SHP77 treated with DMSO at 0.1 percent for 48 hours (cell line): ENCODE measurements at regions not wholly inside any gene's neighbourhood (a gene's known extent, or its start where the extent isn't known, plus 50 kb on each side); places are given as distances from the start of the nearest gene placed in this dataset.

Experiments used
- DNase-seq: peaks from one replicate; lab custom pipeline; 2025; lab: John Stamatoyannopoulos, UW

GRCh38 chr12:105748806-105749600 lies 389.8 kb downstream of the NUAK1 start:
- no peak for DNase-seq

GRCh38 chr12:105750096-105750495 lies 388.7 kb downstream of the NUAK1 start:
- no peak for DNase-seq

GRCh38 chr12:105754313-105754712 lies 384.4 kb downstream of the NUAK1 start:
- no peak for DNase-seq

- no peak for DNase-seq
Observed at GRCh38 chr12:105756961-105757360, 381.8 kb downstream of the NUAK1 start.

- DNase-seq: no peak
Observed at GRCh38 chr12:105759149-105759548, 379.6 kb downstream of the NUAK1 start.

DNA sequence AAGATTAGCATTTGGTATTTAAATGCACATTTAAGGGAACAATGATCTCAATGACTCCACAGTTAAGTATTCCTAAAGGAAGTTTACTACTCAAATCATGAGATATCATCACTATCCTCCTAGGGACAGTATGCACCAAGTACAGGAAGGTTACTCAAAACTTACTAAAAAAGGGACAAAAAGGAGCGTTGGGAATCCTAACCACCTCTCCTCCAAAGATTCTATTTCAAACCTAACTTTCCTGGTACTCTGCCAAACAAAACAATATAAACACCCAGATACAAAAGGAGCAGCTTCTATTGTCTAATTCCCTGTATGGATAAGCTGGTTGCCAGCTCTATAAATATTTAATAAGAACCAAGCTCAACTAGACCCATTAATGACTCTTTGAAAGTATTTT lies 377.7 kb downstream of the NUAK1 start:
- DNase-seq: no peak

DNA sequence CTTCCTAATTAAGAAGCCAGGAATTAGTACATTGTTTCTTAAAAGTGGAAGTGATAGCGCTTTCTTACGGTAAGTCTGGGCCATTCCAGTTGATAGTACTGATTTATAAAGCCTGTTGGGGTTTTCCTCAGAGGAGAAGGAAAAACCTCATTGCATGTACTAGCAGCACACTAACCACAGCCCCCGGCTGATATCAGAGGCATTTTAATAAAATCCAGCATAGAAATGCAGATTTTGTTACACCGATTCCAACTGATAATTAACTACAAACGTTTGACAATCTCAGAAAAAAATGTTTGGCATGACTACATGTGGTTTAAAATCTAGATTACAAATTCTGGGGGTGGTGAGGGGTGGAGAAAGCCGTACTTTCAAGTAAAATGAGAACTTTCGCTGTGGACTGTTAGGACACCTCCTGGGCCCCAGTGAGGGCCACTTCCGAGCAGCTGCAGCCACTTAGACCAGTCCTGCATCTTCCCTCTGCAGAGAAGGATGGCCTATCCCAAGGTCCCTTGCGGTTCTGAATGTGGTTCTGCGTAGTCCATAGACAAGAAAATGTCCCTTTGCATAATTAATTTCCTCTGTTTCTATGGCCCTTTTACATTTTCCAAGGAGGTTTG lies 374.4 kb downstream of the NUAK1 start:
- no peak for DNase-seq

DNA sequence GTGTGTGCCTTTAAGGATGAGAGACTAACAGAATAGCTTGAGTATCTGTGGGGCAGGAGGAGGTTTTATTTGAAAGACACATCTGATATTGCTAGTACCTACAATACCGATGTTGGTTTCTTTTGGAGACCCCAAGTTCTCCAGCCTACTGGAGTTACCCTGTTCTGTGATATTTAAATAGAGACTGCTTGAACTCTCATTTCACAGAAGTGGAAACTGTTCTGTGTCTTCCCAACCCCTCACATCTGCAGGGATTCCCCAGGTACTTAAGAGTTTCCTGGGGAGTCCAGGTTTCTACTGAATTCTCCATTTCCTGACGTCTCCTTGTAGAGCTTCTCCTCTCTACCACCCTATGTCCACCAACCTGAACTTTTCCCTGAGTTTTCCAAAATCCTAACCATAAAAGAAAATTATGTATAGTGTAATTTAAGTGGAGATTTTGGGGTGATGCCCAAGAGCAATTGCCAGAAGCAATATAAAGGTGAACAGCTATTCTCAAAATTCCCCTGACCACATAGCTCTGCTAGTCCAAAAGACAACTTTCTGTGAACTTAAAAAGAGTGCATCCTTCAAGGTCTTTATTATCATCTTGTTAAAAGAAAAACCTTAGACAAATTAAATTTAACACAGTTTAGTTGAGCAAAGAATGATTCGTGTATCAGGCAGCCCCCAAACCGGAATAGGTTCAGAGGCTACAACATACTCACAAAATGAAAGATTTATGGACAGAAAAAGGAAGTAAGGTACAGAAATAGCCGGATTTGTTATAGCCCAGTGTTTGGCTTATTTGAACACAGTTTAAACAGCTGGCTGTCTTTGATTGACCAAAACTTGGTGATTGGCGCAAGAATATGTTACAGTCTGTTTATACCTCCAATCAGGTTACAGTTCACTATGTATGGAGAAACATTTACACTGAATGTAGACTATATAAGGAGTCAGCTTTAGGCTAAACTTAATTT lies 373.4 kb downstream of the NUAK1 start:
- DNase-seq: no peak

DNA sequence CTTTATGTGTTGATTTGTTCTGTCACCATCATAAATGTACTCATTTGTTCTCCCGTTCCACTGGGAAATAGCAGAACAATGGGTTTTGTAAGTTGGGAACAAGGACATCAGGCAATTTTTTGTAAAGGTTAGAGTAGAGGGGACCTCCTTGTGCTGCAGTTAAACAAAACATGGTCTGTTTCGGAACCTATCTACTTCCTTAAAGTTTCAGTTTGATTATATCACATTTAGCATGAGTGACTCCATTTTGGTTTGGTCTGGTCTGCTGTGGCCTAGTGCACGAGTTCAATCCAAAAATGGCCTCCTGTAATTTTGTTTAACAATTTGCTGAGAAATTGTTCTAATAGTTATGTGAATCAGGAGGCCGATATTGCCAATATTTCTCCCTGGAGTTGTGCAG lies 372.7 kb downstream of the NUAK1 start:
- no peak for DNase-seq

GRCh38 chr12:105769486-105769885 lies 369.3 kb downstream of the NUAK1 start:
- no peak for DNase-seq

DNA sequence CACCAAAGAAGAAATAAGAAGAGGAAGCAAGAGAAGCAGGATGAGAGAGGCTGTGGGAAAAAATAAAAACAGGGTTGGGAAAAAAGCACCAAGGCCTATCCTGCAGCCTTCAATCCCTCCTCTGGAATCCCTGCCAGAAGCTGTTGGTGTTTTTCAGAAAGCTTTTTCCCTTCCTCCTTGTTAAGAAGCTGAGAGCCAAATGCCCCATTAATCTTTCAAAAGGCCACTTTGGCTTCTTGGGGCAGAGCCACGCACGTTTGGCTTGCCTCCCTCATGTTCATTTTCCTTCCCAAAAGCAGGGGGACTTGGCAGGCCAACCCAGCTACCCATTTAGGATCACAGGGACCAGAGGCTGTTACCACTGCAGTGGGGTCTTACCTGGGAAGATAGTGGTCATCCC lies 365.3 kb downstream of the NUAK1 start:
- DNase-seq: no peak

DNA sequence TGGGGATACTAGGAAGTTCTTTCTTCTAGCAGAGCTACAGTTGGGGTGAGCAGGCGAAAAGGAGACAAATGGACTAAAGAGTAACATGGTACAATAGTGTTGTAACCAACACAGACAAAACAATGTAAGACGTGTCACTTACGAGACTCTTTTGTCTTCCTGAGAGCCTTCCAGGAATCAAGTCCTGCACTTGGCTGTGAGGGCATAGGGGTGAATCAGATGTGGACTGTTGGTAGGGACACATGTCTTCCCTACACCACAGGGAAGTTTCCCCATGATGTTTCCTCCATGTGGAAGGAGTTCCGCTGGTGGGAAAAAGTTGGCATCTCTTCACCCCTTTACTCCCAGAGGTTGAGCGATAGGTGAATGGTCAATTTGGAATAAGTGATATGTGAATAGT lies 364.7 kb downstream of the NUAK1 start:
- DNase-seq: no peak

DNA sequence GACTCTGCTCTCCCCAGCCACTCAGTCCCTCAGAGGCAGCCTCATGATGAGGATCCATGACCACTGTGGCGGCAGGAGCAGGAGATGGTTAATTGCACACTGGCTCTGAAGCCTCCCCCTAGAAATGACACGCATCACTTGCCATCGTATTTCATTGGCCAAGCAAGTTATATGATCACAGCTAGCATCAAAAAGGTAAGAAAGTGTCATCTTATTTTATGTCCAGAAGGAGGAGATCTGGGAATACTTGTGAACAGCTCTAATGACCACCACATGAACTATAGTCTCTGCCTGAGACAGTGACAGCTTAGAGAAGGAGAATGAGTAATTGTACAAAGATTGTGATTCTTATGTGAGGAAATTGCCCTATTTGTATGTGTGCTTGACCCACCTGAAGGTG lies 363.4 kb downstream of the NUAK1 start:
- no peak for DNase-seq

DNA sequence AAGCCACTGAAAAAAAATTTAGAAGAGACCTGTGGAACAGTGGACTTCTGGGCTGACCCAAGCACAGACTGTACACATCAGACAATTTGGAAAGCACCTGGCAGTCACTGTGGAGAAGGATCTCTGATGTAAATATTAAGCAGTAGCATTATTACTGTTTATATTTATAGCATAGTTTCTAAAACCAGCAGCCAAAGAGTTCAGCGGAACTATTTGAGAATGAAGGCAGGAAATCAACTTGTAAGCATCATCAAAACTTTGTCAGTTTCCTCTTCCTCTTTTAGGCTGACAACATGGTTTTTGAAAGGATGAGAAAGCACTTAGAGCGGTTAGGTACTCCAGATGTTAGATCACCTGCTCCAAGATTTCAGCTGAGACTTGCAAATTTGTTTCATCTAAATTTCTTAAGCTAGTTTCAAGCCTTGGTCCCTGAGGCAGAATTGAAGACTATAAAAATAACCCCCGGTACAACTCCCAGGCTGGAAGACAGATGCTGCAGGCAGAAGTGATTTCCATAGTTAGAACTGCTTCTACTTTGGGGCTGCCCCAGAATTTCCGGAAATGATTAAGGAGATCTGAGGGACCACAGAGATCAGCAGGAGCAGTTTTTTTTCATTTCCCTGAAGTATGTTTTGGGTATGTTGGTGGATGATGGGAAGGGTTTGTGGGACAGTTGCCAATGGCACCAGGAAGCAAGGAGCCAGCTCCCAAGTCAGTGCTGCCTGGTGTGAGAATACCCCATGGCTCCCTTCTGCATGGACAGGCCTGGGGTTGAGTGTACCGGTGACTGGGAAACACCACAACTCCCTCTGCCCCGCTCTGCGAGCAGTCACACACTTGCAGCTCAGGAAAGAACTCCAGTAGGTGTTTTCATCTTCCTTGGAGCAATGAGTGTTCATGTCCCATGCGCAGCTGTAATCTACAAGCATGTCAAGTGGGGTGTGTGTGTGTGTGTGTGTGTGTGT lies 354.5 kb downstream of the NUAK1 start:
- DNase-seq: no peak

DNA sequence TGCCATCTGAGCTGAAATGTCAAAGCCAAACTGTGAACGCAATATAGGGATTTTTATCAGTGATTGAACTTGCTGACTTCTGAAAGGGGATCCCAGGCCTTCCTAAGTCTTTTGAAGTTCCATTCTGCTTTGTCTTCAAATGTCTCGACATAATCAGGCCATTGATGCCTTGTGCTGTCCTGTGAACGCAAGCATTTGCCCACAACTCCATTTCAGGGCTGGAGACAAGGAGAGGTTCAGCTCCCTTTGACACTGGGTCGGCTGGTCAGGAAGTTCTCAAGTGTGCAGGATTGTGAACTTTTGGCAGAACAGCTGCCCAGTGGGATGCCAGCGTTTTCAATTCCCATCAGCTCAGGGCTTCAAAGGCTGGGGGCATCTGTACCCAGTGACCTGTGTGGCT lies 345.3 kb downstream of the NUAK1 start:
- DNase-seq: no peak

DNA sequence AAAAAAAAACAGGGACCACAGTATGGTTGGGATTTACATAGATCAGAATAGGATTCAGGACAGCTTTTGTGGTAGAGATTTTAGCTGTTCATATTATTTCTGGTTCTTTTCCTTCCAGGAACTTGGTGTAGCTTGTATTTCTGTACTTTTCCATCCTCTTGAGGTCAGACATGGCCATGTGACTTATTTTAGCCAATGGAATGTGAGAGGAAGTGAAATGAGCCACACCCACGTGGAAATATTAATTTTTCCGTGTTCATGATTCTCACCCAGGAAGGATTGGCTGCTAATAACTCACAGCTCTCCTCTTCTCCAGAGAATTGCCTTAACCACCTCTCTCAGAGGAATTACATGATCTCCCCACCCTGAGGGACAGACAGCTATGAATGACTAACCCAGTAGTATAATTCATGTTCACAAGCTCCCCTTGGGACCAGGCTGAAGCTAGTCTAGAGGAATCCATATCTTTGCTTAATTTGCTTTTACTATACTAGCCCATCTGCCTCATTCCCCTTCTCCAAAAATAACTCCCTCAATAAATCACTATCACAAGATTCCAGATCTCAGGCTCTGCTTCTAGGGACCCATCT lies 340.4 kb downstream of the NUAK1 start:
- DNase-seq: no peak

GRCh38 chr12:105799103-105799502 lies 339.7 kb downstream of the NUAK1 start:
- no peak for DNase-seq

DNA sequence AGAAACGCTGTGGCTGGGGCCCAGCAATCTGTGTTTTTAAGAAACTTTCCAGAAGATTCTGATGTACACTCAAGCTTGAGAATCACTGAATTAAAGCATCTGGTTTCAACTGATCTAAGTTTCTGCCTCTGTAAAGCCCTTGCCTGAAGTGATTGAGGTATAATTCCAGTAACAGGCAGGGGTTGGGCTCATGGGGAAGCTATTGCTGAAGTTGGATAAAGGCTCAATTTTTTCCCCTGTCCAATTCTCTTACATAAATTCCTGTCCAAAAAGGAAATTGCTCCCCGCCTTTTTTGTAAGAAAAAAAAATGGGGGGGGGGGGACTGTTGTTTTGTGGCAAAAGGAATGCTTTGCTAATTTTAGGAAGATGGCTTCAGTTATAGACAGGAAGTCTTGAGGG lies 337.4 kb downstream of the NUAK1 start:
- DNase-seq: no peak

- DNase-seq: no peak
Observed at GRCh38 chr12:105803292-105803691, 335.5 kb downstream of the NUAK1 start.

- DNase-seq: no peak
Observed at GRCh38 chr12:105804591-105805265, 334.0 kb downstream of the NUAK1 start.
